GM18505 (cell line): ENCODE measurements at regions not wholly inside any gene's neighbourhood (a gene's known extent, or its start where the extent isn't known, plus 50 kb on each side); places are given as distances from the start of the nearest gene placed in this dataset.

Experiments
- ATAC-seq: cut with Tn5 transposase; IDR thresholded peaks from one replicate; pipeline ENCODE4 v1.9.1; 2021; ENCODE audit not compliant: unreplicated experiment
- POLR2A ChIP-seq: IDR thresholded peaks from 4 replicates; pipeline ENCODE4 v1.6.1; 2011; ENCODE audit warnings: borderline replicate concordance; ENCODE audit not compliant: insufficient read depth, insufficient read length; ENCODE audit errors: extremely low read depth

DNA sequence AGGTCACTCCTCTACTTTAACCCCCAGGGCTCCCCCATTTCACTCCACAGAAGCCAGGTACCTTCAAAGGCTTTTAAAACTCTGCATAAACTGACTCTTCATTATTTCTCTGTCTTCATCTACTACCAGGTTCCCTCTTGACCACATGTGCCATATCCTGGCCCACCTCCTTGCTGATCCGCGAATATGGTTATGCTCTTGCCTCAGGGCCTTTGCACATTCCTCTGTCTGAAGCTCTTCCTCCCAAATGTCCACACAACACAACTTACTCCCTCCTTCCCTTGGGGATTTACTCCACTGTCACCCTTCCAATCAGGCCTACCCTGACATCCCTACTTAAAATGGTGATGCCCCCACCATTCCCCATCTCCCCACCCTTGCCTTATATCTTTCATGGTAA lies 134.6 kb upstream of the ANKRD55 start:
- ATAC-seq = no peak
- no peak for TF ChIP-seq POLR2A

DNA sequence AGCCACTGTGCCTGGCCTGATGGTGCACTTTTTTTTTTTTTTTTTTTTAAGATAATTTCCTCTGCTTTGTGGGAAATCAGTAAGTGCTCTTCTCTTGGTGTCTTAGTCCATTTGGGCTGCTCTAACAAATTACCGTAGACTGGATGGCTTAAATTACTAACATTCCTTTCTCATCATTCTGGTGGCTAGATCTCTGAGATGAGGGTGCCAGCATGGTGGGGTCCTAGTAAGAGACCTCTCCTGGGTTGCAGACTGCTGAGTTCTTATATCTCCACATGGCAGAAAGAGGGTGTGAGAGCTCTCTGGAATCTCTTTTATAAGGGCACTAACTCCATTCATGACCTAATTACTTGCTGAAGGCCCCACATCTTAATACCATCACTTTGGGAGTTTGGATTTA lies 133.9 kb upstream of the ANKRD55 start:
- no peak for TF ChIP-seq POLR2A
- no peak for ATAC-seq

DNA sequence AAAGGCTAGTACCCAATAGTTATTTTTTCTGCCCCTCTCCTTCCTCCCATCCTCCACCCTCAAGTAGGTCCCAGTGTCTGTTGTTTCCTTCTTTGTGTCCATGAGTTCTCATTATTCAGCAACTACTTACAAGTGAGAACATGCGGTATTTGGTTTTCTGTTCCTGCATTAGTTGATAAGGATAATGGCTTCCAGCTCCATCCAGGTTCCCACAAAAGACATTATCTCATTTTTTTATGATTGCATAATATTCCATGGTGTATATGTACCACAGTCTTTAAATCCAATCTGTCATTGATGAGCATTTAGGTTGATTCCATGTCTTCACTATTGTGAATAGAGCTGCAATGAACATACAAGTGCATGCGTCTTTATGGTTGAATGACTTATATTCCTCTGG lies 128.3 kb upstream of the ANKRD55 start:
- no peak for ATAC-seq
- no peak for TF ChIP-seq POLR2A

DNA sequence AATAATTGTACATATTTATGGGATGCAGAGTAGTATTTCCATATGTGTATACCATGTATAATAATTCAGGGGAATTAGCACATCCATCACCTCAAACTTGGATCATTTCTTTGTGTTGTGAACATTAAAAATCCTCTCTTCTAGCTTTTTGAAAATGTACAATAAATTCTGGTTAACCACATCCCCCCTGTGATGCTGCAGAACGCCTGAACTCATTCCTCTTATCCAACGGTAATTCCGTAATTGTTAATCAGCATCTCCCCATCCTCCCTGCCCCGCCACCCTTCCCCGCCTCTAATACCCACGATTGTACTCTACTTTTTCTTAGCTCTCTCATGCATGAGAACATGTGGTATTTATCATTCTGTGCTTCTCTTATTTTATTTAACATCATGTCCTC lies 127.7 kb upstream of the ANKRD55 start:
- no peak for TF ChIP-seq POLR2A
- no peak for ATAC-seq

DNA sequence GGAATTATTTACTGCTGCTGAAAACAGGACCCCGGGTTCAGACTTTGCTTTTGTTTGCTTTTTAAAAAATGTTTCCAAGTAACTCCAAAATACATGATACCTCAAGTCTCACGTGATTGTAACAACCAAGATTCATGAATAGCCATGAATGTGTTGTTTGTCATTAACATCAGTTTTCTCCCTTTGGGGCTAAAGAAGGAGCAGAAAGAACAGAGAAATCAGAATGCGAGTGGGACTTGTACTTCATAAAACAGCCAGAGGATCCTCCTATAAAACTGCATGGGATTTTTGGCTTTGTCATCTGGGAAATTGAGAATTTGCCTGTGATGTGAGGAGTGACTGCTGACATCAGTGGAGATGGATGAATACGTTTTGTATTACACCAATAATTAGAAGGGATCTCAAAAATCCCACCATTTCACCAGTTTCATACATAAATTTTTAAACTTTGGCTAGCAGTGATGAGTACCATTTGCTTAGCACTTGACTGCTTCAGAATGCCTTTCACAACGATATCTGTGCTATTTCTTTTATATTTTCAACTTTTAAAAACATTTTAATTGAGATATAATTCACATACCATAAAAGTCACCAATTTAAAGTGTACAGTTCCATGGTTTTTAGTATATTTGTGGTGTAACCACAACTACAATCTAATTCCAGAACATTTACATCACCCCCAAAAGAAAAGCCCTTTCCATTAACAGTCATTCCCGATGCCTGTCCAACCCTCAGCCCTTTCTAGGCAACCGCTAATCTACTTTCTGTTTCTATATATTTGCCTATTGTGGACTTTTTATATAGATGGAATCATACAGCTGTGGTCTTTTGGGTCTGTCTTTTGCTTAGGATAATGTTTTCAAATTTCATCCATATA lies 126.9 kb upstream of the ANKRD55 start:
- ATAC-seq = no peak
- TF ChIP-seq POLR2A = no peak

DNA sequence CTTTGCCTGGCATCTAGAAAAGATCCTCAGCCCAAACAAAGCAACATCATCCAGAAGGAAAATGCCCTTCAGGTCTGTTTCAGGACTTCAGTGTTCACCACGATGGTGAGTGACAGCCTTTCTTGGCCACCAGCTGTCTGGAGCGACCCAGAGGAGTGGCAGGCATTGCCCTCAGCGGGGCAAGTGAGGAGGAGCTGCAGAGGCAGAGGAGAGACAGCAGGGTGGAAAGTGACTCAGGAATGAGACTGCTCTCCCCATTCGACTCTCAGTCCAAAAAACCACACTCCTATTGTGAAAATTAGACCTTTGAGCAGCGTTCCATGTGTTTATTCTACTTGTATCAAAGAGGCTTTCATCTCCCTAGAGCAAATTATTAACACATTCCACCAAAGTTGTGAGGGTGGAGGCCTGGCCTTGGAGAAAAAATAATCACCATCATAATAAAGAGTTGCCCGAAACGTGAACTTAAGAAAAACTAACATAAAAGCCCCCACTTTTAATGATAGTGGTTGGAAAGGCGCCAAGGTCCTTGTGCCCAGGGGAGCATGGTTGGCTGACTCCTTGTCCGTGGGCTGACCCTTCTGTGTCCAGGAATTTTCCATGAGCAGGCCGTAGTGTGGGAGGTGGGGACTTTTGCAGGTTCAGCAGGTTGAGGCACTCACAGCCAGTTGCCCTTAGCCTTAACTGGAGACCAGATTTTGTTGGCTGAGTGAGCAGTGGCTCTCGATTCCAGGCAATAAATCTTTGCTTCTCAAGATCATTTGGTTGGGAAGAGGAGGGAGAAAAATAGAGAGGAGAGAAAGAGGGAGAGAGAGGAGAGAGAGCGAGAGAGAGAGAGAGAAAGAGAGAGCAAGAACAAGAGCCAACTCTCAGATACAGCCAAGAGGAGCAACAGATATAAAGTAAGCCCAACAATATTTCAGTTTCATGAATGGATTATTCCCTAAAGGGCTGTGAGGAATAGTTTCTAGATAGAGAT lies 125.9 kb upstream of the ANKRD55 start:
- TF ChIP-seq POLR2A = no peak
- ATAC-seq = no peak

DNA sequence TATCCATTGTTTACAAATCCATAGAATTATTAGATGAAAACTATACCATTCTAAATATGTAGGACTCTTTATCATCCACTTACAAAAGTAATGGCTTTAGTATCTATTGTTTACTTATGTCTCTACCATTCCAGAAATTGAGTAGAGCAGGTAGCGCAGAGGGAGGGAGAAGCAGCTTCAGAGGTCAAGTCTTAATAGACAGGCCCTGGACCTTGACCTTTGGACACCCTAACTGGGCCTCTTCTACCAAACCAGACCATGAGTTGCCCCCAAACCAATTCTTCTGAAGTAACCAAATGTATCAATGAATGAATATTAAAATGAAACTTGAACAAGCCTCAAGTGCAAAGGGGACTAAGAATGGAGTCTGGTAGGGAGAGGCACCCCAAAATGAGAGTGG lies 124.9 kb upstream of the ANKRD55 start:
- no peak for ATAC-seq
- no peak for TF ChIP-seq POLR2A

DNA sequence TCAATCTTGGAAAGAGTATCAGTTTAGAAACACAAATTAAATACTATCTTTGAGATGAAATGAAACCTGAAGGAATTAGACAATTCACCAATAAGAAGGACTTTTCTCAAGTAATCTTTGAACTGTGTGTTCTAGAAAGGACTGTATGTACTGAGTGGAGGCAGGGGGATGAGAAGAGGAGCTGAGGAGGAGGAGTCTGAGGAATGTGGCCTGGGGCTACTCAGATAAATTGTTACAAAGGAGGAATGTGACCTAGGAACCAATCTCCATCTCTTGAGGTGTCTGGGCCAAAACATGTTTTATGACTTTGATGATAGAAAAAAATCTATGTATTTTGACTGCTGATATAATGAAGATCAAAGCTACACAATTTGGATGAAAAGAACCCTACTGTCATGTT lies 124.3 kb upstream of the ANKRD55 start:
- ATAC-seq = no peak

DNA sequence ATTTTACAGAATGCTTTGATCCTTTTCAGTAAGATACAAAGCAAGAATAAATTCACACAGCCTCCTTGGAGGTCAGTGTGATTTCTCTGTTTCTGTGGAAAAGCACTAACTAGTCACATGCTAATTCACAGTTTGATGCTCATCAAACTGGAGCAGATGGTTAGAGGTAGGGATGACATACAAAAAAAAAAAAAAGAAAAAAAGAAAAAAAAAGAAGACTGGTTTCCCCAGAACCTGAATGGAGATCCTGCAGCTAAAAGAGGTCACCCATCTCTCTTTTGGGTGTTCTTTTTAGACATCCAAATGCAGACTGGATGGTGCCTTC lies 123.7 kb upstream of the ANKRD55 start:
- TF ChIP-seq POLR2A = no peak
- no peak for ATAC-seq

More for the DNA sequence above, 124.3 kb upstream of the ANKRD55 start:
- TF ChIP-seq POLR2A = no peak

DNA sequence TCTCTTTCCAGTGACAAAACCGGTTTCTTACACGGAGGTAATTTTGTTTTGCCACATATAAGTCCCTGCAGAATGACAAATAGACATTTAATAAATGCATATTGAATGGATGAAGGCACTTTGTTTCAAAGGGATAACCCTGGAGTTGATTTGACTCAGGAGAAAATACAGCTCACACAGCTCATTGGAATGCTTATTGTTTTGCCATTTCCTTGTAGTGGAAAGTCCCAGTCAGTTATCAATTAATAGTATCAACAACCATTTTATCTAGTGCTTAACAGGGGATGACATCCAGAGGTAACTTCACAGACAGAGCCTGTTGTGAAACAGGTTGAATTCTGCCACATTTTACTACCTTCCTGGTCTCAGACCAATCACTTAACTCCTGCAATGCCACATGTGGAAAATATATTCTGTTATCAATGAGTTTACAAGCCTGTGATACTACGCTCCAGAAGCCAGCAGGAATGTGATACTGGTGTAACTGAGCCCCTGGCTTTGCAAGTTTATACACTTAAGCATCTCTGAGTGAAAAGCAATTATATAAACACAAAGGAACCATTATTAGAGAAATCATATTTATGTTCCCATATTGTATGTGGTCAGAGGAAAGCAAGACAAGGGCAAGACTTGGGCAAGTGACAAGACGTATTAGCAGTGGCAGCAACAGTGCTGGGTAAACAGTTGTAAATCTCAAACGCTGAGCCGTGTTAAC lies 123.1 kb upstream of the ANKRD55 start:
- TF ChIP-seq POLR2A = no peak
- no peak for ATAC-seq

DNA sequence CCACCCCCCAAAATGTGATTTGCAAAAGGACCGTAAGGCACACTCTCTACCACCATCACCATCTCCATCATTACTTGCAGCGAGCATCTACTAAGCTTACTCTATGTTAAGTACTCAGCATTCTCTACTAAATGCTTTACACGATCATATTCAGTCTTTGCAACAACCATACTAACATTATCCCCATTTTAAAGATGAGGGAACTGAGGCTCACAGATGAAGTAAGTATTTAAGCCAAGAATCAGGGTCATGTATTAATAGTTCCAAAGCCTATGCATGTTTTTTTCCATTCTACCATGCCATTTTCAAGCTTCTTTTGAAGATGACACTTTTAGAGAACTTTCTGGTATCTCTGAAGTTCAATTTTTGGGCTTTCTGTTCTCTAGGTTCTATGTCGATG lies 121.7 kb upstream of the ANKRD55 start:
- ATAC-seq = no peak
- TF ChIP-seq POLR2A = no peak

DNA sequence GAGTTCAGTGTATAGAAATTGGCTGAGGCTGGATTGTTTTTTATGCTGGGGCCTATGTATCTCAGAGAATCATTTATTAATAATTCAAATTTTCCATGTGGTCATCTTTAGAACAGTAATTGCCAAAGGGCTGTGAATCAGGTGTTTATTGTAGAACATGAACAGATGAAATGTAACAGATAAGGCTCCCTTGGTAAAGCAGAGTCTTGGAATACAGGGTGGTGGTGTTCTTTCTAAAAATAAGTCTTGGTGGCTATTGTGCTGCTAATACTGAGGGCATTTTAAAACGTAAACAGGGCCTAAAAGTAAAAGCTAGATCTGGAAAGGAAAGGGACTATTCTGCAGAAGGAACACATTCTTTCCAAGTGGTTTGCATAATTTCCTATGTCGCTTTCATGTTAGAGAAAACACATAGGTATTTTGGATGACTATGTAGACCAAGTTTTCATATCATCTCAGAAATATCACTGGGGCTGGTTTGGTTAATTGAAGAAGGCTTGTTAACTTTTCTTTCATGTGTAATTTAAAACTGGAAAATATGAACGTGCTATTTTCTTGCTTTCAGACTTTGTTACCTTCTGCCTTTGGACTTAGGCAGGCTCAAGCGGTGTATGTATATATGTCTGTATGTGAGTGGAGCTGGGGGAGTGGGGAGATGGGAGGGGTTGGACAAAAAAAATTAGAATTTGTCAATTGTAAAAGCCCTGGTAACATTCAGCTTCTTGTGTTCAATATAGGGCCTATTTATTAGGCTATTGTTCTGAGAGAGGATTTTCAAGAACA lies 119.9 kb upstream of the ANKRD55 start:
- ATAC-seq = no peak
- TF ChIP-seq POLR2A = no peak
